AG10803 (cell line): ENCODE measurements at regions not wholly inside any gene's neighbourhood (a gene's known extent, or its start where the extent isn't known, plus 50 kb on each side); places are given as distances from the start of the nearest gene placed in this dataset.
"Not testable (repeated sequence)": the region's sequence is repeated elsewhere in the genome, so short reads cannot be mapped to it uniquely, and the experiment has no call there.

Experiments
- DNase-seq: peaks from one replicate; pipeline ENCODE4 v3.0.0; 2010; ENCODE audit warnings: low read depth
- H3K4me3 ChIP-seq: 2 replicates; pipeline ENCODE4 v1.5.1; 2011; ENCODE audit warnings: mild to moderate bottlenecking, low read length, control low read depth
- TF ChIP-seq, protein P1 (sequence below): conservative IDR thresholded peaks from 2 replicates; pipeline ENCODE4 v1.5.1; 2011; ENCODE audit warnings: mild to moderate bottlenecking, low read length, control low read depth, inconsistent platforms

DNA sequence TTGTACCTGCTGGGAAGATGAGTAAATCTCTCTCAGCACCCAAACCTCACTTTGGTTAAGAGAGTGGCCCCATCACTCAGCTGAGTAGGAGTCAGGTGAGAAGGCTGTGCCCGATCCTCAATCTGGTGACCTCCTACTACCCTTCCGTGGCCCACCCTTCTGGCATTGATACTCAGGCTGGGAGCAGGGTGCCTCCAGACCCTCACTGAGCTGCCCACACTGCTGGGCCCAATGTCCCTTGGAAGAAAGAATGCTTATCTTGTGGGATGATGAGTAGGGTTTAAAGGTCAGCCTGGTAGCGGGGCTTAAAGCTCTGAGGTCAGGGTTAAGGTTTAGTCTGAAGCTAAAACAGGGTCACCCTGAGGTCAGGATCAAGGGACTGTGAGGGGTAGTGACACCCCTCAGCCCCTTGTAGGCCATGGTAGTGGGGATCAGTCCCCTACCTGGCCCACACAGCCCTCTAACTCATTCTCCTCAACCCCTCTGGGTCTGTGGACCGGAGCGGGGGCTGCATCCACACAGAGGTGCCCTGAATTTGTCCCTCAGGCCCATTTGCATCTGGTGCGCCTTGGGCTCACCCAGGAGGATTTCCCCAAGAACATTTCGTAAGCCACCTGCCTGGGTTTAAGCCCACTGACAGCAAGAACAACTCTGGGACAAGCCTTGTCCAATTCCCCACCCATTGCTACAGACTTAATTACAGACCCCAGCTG is 123.8 kb downstream of the CYP26B1 start:
- TF ChIP-seq, protein P1, sequence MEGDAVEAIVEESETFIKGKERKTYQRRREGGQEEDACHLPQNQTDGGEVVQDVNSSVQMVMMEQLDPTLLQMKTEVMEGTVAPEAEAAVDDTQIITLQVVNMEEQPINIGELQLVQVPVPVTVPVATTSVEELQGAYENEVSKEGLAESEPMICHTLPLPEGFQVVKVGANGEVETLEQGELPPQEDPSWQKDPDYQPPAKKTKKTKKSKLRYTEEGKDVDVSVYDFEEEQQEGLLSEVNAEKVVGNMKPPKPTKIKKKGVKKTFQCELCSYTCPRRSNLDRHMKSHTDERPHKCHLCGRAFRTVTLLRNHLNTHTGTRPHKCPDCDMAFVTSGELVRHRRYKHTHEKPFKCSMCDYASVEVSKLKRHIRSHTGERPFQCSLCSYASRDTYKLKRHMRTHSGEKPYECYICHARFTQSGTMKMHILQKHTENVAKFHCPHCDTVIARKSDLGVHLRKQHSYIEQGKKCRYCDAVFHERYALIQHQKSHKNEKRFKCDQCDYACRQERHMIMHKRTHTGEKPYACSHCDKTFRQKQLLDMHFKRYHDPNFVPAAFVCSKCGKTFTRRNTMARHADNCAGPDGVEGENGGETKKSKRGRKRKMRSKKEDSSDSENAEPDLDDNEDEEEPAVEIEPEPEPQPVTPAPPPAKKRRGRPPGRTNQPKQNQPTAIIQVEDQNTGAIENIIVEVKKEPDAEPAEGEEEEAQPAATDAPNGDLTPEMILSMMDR: no peak
- no peak for DNase-seq
- no peak overlapping the region for H3K4me3 ChIP-seq

DNA sequence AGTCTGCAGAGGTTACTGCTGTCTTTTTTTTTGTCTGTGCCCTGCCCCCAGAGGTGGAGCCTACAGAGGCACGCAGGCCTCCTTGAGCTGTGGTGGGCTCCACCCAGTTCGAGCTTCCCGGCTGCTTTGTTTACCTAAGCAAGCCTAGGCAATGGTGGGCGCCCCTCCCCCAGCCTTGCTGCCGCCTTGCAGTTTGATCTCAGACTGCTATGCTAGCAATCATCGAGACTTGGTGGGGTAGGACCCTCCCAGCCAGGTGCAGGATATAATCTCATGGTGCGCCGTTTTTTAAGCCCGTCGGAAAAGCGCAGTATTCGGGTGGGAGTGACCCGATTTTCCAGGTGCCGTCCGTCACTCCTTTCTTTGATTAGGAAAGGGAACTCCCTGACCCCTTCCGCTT is 126.3 kb downstream of the CYP26B1 start:
- not testable (repeated sequence) for H3K4me3 ChIP-seq, DNase-seq

DNA sequence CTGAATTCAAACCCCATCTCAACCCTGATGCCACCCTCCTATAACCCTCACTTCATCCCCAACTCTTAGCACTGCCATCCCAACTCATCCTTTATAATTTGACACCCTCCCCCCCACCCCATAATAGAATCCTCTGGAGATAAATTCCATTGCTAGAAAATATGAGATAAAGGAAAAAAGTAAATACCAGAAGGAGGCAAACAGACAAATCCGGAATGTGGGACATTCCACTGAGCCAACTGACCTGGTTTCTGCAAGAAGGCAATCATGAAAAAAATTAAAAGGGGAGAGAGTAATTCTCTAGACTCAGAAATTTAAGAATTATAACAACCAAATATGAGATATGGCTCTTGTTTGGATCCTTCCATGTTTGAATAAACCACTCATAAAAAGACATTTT is 132.4 kb downstream of the CYP26B1 start:
- no peak overlapping the region for H3K4me3 ChIP-seq
- TF ChIP-seq, protein P1: no peak
- peak; percentile 17 for DNase-seq

DNA sequence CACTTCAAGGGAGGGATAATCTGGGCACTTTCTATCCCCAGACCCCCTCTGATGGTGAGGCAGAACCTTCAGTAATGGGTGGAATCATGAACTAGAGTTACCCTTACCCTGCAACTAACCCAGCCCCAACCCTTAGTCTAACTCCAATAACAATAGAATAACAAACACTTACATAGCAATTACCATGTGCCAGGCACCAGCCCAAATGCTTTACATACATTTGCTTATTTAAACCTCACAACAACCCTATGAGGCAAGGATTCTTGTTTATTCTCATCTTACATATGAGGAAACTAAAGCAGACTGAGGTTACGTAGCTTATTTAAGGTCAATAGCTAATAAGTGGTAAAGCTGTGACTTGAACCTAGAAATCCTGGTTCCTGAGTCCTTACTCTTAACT is 132.8 kb downstream of the CYP26B1 start:
- TF ChIP-seq, protein P1: no peak
- H3K4me3 ChIP-seq: no peak overlapping the region
- DNase-seq: no peak

DNA sequence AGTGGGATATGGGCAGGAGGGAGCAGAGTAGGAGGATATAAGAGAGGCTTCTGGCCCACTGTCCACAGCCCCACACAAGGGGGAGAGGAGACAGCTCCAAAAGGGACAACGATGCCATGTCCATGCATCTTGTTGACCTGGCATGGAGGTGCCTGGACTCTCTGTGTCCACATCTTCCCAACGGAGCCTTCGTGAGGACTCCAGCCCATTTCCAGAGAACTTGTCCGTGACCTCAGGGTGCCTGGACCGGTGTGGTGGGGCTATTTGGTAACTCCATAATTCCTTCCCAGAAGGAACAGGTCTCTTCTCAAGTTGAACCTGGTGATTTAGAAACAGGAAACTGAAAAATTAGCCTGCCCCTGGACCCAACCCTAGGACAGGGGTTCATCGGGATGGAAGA is 133.9 kb downstream of the CYP26B1 start:
- DNase-seq: no peak
- no peak overlapping the region for H3K4me3 ChIP-seq
- TF ChIP-seq, protein P1: no peak

DNA sequence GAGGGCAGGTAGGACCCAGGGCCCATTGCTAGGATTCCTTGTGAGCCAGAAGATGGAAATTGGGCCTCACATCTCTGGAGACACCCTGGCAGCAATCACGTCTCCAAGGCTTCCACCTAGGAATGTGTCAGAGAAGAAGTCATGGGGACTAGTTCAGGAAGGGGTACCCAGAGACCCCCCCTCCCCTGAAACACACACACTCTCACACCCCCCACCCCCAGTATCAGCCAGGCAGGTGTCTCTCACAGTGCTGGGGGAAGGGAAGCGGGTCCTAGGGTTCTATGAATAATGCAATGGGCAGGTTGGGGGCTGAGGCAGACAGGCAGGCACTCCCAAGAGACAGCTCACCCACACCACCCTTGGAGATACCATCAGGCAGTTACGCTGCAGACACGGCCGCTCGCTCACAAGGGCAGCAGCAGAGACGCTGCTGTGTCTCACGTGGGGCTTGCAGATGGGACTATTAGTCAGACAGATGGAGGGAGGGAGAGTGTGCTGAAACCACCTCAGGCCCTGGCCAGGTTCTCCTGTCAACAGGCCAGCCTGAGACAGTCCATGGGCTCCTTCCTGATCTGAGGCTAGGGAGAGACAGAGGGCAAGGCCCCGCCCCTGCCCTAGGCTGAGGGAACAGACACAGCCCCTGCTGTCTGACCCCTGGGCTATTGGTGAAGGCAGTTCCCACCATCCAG is 134.6 kb downstream of the CYP26B1 start:
- DNase-seq: no peak
- TF ChIP-seq, protein P1: no peak

DNA sequence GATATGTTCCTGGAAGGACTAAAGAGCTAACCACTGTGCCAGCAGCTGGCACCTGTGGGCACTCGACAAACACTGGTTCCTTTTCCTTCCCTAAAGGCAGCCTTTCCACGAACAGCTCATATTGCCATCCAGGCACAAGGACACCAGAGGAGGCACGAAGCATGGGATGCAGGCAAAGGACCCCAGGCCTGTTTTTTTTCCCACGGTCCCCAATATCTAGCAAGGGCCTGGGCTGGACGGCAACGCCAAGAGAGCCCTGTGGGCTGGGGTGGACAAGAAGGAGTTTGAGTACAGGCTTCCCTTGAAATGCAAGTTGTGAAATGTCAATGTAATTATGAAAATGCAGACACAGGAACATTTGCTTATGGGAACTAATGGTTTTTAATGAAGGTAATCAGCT is 135.9 kb downstream of the CYP26B1 start:
- DNase-seq: no peak
- H3K4me3 ChIP-seq: no peak overlapping the region
- TF ChIP-seq, protein P1: no peak

More for the DNA sequence above, 134.6 kb downstream of the CYP26B1 start:
- H3K4me3 ChIP-seq: no peak overlapping the region
